HG02571 (cell line): ENCODE measurements at regions not wholly inside any gene's neighbourhood (a gene's known extent, or its start where the extent isn't known, plus 50 kb on each side); places are given as distances from the start of the nearest gene placed in this dataset.

Source experiments
- ATAC-seq: cut with Tn5 transposase; IDR thresholded peaks from one replicate; pipeline ENCODE4 v1.9.1; 2021; ENCODE audit warnings: mild to moderate bottlenecking, moderate library complexity; ENCODE audit not compliant: unreplicated experiment

DNA sequence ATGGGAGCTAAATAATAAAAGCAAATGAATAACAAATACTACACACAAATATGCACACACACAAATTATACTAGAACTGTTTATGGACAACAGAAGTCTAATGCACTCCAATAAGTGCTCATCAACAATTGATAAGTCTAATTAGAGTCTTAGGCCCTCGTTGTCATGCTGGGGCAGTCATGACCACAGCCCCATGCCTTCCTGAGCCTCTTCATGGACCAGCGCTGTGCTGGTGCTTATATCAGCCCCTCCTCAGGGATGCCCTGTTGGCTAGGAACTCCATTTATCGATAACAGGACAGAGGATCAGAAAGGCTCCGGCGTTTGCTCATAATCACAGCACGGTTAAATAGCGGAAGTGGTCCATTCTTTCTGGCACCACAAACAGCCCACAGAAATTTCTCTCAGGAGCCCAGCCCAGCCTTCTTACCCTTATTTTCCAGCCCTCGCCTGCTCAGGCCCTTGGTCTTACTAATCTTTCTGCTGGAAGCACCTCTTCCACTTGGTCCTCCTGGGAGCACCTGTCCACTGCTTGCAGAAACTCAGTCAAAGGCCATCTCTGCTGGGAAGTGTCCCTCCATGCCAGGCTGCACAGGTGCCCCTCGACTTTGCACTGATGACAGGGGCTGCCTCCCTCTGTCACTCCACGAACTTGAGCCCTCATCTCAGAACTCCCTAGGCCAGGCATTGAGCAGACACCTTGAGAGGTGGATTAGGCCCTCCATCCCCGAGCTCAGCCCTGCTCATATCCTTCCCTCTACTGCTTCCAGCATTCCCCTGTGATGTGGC lies 500.2 kb upstream of the HS6ST1 start:
- ATAC-seq = no peak

DNA sequence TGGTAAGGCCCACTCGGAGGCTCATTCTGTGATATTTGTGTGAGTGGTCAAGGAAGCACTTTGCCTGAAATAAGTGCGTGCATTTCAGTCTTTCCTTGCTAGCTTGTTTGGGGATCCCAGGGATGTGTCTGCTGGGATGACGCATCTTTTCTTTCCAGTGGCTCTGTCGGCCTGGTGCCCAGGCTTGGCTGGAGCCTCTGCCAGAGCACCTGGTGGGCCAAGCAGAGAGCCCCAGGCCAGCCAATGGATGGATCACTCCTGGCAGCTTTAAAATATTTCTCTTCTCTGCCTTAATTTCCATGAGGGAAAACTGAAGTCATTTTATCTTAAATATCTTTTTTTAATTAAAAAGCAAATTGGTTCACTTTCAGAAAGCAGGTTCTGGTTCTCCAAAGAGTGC lies 501.8 kb upstream of the HS6ST1 start:
- ATAC-seq = no peak

DNA sequence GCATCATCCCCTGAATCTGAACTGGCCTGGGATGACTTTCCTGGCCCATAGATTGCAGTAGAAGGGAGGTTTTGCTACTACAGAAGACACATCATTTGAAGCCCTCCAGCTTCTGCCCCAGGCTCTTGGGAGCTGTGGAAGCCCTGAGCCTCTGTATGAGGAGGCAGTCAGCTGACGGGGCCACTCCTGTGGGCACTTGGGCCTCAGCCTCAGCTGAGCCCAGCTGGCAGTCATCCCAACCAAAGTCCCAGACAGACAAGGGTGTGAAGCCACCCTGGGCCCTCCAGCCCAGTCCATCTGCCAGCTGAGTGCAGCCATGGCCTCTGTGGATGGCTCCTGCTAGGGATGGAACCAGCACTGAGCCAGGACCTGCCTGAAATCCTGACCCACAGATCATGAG lies 502.3 kb upstream of the HS6ST1 start:
- no peak for ATAC-seq

DNA sequence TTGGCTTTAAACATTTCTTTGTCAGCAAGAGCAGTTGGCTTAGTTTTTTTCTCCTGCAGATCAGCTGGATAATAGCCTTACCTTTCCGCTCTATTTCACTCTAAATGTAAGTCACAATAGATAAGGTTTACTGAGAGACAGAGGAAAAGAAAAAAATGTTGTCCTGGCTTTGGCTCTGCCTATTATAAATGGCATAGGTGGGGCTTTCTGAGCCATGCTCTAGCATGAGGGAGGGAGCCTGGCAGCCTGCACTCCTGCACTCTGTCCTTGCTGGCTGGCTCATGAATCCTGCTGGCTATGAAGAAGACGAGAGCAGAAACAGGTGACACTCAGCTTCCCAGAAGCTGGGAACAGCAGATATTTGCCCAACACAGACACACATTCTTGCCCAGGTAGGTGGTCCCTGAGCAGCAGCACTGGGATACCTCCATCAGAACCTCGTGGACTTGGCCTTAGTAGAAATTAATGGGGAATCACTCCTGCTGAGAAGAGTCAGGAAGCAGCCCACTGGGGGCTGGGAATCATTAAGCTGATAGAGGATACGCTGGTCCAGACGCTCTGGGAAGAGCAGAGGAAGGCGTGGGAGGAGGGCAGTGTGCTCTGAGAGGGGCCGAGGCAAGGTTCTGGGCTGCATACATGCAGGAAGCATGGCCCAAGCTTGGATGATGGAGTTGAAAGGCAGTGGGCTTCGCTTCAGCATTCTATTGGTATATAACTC lies 514.4 kb upstream of the HS6ST1 start:
- ATAC-seq = no peak

DNA sequence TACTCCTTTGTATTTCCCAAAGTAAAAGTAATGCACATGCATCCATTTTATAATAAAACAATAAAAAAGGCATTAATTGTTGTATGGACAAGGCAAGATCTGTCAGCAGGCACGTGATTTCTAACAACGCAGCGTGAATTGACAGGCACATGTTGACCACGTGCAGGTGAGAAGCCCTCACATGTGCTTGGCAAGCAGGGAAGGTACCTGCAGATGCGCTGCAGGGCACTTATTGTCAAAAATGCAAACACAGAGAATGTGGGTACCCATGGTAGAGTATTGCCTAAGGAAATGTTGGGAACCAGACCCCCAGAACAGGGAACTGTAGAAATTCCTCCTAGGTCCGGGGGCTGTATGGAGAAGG lies 515.0 kb upstream of the HS6ST1 start:
- ATAC-seq = no peak

DNA sequence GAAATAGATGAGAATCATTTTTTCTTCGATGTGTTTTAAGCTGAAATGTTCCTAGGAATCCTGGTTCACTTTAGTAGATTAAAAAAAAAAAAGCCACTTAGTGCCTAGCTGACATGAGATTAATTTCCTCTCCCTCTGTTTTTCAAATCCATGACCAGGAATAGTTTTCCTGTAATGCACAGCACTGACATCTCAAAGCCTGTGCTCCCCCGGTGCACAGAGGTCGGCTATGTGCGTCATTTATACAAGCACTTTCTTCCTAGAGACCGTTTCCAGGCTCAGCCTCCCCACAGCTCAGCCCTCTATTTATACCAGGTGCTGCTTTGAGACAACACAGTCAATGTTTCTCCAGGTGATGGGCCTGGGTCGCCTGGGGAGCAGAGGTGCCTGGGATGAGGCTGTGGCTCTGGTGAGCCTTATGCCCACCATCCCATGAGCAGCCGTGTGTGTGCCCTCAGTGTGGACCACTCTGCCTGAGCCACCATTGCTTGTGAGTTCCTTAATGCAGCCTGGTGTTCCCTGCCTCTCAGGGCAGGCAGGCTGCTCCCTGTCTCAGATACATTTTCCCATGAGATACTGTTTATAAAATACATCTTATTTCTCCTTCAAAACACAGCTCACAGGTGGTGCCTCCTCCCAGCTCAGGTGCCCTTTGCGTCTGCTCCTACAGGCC lies 515.7 kb upstream of the HS6ST1 start:
- ATAC-seq = no peak

DNA sequence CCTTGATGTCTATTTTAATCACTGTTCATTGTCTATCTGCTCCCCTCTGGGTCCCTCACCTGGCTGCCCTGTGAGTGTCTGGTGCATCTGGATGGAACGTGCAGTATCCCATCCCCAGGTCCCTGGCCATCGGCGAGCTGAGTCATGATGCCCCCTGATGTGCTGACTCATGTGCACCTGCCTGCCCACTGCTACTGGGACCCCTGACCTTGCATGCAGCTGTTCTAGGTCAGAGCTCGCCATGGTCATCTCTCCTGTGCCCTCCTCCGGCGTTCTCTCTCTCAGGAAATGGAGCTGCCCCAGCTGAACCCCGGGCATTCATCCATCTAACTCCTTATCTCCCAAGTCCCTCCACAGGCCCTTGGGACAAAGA lies 516.2 kb upstream of the HS6ST1 start:
- ATAC-seq = no peak

DNA sequence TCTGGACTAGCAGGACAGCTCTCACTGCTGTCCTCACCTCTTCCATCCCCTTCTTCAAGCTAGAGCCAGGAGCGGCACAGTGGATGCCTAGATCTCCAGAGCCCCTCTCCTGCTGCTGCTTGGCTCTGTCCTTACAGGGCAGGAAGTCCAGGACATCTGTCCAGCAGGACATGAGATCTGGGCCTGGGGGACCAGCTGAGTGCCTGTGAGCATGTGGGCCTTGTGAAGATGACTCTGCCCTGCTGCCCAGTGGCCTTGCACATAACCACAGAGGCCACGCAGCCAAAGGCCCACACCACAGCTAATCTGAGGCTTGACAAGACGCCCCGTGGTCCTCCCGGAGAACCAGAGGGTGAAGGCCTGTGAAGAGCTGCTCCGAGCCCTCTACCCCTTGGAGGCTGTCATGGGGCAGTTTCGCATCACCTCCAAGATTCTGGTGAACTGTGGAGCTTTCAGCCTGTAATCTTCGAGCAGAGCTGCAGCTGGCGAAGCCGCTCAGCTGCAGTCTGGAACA lies 516.7 kb upstream of the HS6ST1 start:
- ATAC-seq = no peak

DNA sequence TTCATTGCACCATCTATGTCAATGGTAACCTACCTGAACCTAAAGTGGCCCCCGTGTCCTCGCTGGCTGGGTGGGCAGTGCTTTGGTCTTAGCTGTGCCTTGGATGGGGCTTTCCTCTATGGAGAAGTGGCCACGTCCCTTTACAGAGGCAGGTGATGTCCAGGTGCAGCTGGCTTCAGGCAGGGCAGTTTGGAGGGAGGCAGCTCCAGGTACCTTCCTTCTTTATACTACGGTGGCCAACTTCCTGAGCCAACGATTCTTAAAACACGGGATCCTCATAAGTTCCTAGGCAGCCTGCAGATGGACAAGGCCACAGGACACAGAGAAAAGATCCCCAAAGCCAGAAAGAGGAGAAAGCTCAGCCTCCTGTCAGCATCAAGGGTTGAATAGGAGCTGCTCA lies 517.3 kb upstream of the HS6ST1 start:
- no peak for ATAC-seq

DNA sequence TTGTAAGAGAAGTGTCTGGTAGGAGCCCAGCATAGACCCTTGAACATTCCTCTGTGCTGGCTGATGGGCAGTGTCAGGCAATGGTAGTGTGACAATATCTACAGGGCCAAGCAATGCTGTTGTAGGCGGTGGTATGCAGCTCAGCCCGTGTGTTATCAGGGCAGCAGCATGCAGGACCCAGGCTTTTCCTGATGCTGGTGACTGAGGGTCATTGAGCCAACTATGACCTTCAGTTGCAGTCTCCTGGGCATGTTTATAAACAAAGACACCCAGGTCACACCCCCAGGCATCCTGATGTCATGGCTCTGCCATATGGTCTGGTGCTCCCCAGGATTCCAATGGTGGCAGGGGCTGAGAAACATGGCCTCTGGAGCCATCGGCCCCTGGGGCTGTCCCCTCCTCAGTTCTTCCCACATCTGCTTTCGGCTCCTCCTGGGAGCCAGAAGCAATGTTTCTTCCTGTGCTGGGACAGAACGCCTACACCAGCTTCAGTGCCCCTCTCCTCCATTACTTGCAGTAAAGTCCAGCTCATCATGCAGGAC lies 518.0 kb upstream of the HS6ST1 start:
- no peak for ATAC-seq

DNA sequence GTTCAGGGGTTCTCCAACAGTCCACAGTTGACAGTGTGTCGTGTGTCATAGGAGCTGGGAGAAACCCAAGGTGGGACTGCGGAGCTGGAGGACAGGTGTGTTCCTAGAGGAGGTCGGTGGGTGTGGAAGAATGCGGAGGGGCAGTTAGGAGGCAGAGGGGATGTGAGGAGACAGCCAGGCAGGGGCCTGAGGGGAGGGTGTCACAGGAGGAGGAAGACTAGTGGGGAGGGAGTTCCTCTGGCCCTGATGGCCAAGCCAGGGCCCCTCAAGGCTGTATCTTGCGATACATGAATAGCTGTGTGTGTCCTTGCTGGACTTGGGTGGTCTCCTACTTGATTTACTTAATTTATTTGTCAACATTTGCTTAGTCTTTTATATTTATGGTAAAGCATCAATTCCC lies 519.6 kb upstream of the HS6ST1 start:
- no peak for ATAC-seq

DNA sequence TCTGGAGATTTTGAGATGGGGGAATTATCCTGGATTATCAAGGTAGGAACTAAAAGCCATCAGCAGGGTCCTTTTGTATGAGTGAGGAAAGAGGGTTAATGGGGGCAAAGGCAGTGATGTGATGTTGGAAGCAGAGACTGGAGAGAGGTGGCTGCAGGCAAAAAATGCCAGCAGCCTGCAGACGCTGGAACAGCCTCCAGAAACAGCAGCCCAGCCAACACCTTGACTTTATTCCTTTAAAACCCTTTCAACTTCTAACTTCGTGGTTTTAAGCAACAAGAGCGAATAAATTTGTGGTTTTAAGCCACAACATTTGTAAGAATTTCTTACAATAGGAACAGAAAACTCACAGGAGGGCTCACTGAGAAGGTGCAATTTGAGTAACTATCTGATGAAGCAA lies 523.1 kb upstream of the HS6ST1 start:
- ATAC-seq = no peak

DNA sequence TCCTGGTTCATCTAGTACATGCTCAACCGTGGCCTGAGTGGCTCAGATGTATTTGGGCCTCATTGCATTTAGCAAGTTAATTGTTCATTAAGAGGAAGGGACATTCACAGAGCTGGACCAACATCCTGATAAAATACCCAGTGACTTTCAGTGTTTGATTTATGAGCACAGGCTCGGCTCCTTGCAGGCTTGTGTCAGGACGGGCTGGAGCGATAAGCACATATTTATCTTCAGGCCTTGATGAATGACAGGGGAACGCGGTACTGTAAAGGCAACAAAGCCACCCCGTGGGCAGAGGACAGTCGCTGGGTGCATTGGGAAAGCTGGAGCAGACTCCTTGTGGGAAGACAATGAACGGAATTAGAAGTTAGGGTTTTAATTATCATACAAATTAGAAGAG lies 548.6 kb upstream of the HS6ST1 start:
- no peak for ATAC-seq

DNA sequence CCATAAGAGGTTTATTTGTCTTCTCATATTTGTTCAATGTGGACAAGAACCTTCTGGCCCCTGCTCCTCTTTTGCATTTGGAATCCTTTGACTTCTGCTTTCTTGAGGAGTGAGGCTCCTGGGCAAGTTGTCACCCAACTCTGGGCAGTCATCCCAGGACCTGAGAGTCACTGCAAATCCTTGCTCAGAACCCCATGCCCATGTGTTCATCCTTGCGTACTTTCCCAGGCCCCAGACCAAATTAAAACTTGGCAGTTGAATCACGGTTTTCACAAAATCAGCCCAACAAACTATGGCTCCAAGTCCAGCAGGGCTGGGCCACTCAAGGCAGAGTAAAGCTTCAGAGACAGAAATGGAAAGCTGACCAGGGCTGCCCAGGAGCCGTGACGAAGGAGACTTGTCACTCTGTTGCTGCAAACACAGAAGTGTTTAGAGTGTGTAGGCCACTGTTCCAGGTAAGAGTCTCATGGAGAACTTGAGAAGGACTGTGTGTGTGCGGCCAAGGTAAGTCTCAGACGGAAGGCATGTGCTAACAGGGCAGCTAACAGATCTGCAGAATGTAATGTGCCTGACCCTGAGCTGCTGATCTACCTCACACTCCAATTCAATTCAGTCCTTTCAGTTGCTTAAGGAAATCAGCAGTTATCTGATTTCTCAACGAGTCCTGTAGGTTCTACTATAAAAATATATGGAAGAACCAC lies 549.4 kb upstream of the HS6ST1 start:
- ATAC-seq = no peak

DNA sequence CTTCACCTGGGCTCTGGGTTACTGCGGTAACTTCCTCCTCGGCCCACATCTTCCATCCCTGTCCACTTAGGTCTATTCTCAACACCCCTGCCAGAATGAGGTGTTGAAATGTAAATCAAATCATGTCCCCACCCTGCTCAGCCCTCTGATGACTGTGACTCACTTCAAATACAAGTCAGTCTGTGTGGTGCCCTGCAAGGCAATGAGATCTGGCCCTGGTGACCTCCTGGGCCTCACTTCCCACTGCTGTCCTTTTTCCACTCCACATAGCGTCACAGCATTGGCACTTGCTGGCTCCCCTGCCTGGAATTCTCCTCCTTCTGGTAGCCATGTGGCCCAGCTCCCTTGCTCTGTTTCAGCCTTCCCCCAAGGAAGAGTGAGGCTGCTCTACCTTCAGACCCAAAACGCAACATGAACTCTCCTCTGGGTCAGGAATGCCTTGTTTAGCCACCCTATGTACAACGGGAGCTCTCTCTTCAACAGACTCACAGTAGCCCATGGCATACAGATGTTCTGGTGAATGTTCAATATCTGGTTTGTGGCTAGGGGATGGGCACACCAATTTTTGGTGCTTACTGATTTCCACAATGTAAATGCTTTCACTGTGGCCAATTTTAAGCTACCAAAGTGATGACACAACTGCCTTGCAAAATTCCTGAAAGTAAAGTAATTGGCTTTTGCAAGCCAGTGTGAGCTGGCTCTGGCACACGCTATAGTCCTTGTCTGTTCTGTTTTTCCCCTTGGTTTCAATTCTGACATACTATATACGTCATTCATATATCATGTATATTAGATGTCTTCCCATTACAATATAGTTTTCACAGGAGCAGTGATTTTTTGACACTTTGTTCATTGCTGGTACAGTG lies 550.3 kb upstream of the HS6ST1 start:
- ATAC-seq = no peak

DNA sequence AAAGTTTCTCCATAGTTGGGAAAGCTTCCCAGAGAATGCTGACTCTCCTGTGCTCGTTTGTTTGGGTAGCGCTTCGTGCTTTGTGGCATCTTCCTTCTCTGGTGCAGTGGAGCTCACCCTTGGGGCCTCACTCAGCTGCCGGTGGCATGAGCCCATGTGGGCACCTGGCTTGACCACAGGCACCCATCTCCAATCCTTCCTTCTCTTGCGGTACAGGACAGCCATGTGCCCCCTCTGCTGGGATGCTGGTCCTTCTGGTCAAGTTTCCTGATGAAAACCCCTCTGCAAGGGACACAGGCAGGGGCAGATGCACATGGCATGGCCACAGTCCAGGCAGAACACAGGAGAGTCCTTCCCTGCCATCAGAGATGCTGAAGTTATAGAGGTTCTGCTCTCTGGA lies 555.9 kb upstream of the HS6ST1 start:
- no peak for ATAC-seq

DNA sequence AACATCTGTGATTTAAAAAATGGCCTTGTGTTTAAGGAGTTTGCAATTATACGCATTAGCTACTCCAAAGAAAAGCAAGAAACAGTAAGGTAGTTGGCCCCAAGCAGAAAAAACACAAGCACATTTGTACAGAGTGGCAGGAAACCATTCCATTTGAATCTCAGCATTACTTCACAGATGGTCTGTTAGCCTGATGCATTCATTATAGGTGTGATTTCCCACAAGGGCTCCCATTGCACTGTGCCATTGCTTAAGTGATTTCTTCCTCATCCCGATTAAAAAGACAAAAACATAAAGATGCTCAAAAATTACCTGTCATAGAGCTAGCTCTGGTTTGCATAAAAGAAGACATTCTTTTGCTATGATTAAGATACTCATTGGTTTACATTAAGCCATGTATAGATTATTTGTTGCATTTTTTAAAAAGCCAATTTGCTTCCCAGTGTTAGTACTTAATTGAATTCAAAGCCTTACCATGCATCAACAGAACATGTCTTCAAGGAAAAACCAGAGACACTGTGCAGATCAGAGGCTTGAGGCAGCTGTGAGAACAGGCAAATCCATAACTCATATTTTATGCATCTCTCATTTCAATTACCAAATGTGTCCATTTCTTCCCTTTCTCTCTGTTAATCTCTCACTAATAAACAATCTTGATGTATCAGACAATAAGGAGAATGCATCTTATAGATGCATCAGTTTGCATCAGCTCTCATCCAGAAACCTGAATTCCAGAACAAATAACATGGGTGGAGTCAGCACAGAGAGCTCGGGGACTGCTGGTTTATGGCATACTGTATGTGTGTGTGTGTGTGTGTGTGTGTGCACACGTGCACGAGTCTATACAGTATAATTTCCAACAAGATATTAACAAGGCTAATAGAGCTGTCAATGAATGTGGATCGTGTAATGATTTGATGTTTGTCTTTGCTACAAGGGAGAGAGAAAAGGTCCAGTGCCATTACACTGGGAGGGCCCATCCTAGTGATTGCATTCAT lies 558.6 kb upstream of the HS6ST1 start:
- no peak for ATAC-seq

DNA sequence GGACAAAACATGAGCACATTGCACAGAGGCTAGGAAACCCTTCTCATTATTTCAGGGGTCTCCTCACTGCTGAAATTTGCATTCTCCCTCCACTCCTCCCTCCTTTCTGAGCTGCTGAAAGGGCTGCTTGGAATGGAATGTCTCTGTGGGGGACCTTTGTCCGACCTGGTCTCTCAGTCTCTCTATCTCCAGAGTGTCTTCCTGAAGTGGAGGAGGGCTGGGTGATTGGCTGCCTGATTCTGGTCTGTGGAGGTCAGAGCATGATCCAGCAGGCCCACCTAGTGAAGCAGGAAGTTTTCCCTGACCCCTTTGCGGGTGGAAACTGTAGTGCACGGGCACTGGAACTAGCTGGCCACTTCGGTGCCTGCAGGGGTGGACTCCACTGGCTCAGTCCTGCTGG lies 560.5 kb upstream of the HS6ST1 start:
- no peak for ATAC-seq

DNA sequence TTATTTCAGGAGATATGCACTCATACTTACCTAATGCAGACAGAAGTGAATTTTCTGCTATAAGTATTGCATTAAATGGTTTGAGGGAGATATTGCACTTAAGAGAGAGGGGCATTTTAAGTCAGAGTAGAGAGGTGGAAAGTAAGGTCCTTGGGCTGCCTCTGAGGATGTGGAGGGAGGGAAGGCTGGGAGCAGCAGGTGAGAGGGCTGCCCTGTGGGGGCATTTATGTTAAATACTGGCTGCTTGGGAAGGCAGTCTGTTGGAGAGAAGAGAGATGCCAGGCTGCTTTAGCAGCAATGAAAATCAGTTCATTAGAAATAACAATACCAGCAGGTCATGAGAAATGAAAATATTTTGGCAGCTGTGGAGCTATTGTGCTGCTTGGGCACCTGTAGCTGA lies 576.2 kb upstream of the HS6ST1 start:
- no peak for ATAC-seq
